ENCODE measurements at regions not wholly inside any gene's neighbourhood (a gene's known extent, or its start where the extent isn't known, plus 50 kb on each side); places are given as distances from the start of the nearest gene placed in this dataset.
"Not testable (repeated sequence)": the region's sequence is repeated elsewhere in the genome, so short reads cannot be mapped to it uniquely, and the experiment has no call there.

GRCh38 chr6:93183531-93183972 lies 235.8 kb downstream of the EPHA7 start:
- DNase-seq (ENCODE audit: low spot score), result no peak

GRCh38 chr6:93182938-93183479 lies 236.3 kb downstream of the EPHA7 start:
- no peak for DNase-seq (ENCODE audit: low spot score)

GRCh38 chr6:93177918-93178317 lies 241.4 kb downstream of the EPHA7 start:
- no peak for DNase-seq (ENCODE audit: low spot score)

- DNase-seq (ENCODE audit: low spot score), result no peak
Measured at GRCh38 chr6:93177438-93177837, 241.9 kb downstream of the EPHA7 start.

GRCh38 chr6:93176070-93176469 lies 243.3 kb downstream of the EPHA7 start:
- no peak for DNase-seq (ENCODE audit: low spot score)

GRCh38 chr6:93173573-93173972 lies 245.8 kb downstream of the EPHA7 start:
- not testable (repeated sequence) for DNase-seq (ENCODE audit: low spot score)

- DNase-seq (ENCODE audit: low spot score), result no peak
Measured at GRCh38 chr6:93165850-93166430, 253.4 kb downstream of the EPHA7 start.

GRCh38 chr6:93164781-93165180 lies 254.6 kb downstream of the EPHA7 start:
- DNase-seq (ENCODE audit: low spot score), result no peak

GRCh38 chr6:93163146-93163545 lies 256.2 kb downstream of the EPHA7 start:
- no peak for DNase-seq (ENCODE audit: low spot score)

- no peak for DNase-seq (ENCODE audit: low spot score)
Measured at GRCh38 chr6:93139408-93140081, 279.8 kb downstream of the EPHA7 start.

GRCh38 chr6:93136111-93136510 lies 283.2 kb downstream of the EPHA7 start:
- DNase-seq (ENCODE audit: low spot score), result no peak

GRCh38 chr6:93124006-93124632 lies 295.2 kb downstream of the EPHA7 start:
- DNase-seq (ENCODE audit: low spot score), result no peak

- DNase-seq (ENCODE audit: low spot score), result no peak
Measured at GRCh38 chr6:93123585-93123984, 295.8 kb downstream of the EPHA7 start.

- peak; percentile 2 for DNase-seq (ENCODE audit: low spot score)
Measured at GRCh38 chr6:93120154-93120742, 299.1 kb downstream of the EPHA7 start.

- DNase-seq (ENCODE audit: low spot score), result no peak
Measured at GRCh38 chr6:93105907-93106306, 313.5 kb downstream of the EPHA7 start.

- DNase-seq (ENCODE audit: low spot score), result no peak
Measured at GRCh38 chr6:93105017-93105416, 314.3 kb downstream of the EPHA7 start.

GRCh38 chr6:93104195-93104817 lies 315.1 kb downstream of the EPHA7 start:
- DNase-seq (ENCODE audit: low spot score), result no peak

GRCh38 chr6:93088621-93089501 lies 330.5 kb downstream of the EPHA7 start:
- DNase-seq (ENCODE audit: low spot score), result no peak

- no peak for DNase-seq (ENCODE audit: low spot score)
Measured at GRCh38 chr6:93087606-93088005, 331.8 kb downstream of the EPHA7 start.

- DNase-seq (ENCODE audit: low spot score), result no peak
Measured at GRCh38 chr6:93086351-93086750, 333.0 kb downstream of the EPHA7 start.
